CD4-positive, alpha-beta T cell treated with Interleukin-12 subunit alpha and Interleukin-12 subunit beta, for 1 hour (primary cell): ENCODE measurements at regions not wholly inside any gene's neighbourhood (a gene's known extent, or its start where the extent isn't known, plus 50 kb on each side); places are given as distances from the start of the nearest gene placed in this dataset.

Experiments
- DNase-seq: peaks from one replicate; pipeline ENCODE4 v3.0.0-alpha.2; 2020

GRCh38 chr5:158340608-158341007, 481.7 kb upstream of the CLINT1 start:
- no peak for DNase-seq

GRCh38 chr5:158326256-158326655, 467.3 kb upstream of the CLINT1 start:
- no peak for DNase-seq

GRCh38 chr5:158324236-158324635, 465.3 kb upstream of the CLINT1 start:
- DNase-seq = no peak

GRCh38 chr5:158322620-158323019, 463.7 kb upstream of the CLINT1 start:
- no peak for DNase-seq

GRCh38 chr5:158320934-158321333, 462.0 kb upstream of the CLINT1 start:
- no peak for DNase-seq

- no peak for DNase-seq
These were observed 461.3 kb upstream of the CLINT1 start for GRCh38 chr5:158320178-158320674.

GRCh38 chr5:158317507-158317906, 458.6 kb upstream of the CLINT1 start:
- no peak for DNase-seq

- DNase-seq = no peak
These were observed 455.0 kb upstream of the CLINT1 start for GRCh38 chr5:158313733-158314464.

- no peak for DNase-seq
These were observed 454.2 kb upstream of the CLINT1 start for GRCh38 chr5:158313027-158313732.

GRCh38 chr5:158309088-158309807, 450.3 kb upstream of the CLINT1 start:
- DNase-seq = no peak

- DNase-seq = no peak
These were observed 449.6 kb upstream of the CLINT1 start for GRCh38 chr5:158308429-158309025.

- no peak for DNase-seq
These were observed 446.9 kb upstream of the CLINT1 start for GRCh38 chr5:158305861-158306260.

GRCh38 chr5:158304607-158305006, 445.7 kb upstream of the CLINT1 start:
- DNase-seq = no peak

GRCh38 chr5:158303883-158304282, 444.9 kb upstream of the CLINT1 start:
- DNase-seq = no peak

- no peak for DNase-seq
These were observed 444.3 kb upstream of the CLINT1 start for GRCh38 chr5:158303275-158303674.

- no peak for DNase-seq
These were observed 443.1 kb upstream of the CLINT1 start for GRCh38 chr5:158302029-158302428.

GRCh38 chr5:158301186-158301585, 442.2 kb upstream of the CLINT1 start:
- DNase-seq = no peak

GRCh38 chr5:158300256-158300655, 441.3 kb upstream of the CLINT1 start:
- no peak for DNase-seq

- no peak for DNase-seq
These were observed 438.1 kb upstream of the CLINT1 start for GRCh38 chr5:158297002-158297527.

GRCh38 chr5:158294701-158295100, 435.8 kb upstream of the CLINT1 start:
- no peak for DNase-seq

- DNase-seq = no peak
These were observed 434.0 kb upstream of the CLINT1 start for GRCh38 chr5:158292981-158293380.

- DNase-seq = no peak
These were observed 431.0 kb upstream of the CLINT1 start for GRCh38 chr5:158289967-158290366.

GRCh38 chr5:158288272-158288657, 429.3 kb upstream of the CLINT1 start:
- no peak for DNase-seq
